ENCODE measurements at regions not wholly inside any gene's neighbourhood (a gene's known extent, or its start where the extent isn't known, plus 50 kb on each side); places are given as distances from the start of the nearest gene placed in this dataset.

DNA sequence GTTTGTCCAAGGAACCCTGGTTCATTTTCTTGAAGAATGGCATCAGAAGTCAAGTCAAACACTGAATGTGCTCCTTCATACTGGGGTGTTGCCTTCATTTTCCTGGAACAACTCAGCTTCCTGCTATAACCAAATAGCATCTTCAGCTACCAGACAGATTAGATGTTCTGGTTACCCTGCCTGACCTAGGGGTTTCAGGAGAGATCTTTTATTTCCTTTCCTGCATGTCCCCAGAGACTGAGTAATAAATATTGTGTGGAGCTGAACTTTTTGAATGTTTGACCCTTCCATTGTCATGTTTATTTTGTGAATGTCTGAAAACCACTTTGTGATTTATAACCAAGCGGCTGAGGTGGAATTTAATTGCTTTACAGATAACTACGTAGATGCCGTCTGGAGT, 147.1 kb downstream of the IRX1 start:
- CTCF ChIA-PET = no interaction called here

DNA sequence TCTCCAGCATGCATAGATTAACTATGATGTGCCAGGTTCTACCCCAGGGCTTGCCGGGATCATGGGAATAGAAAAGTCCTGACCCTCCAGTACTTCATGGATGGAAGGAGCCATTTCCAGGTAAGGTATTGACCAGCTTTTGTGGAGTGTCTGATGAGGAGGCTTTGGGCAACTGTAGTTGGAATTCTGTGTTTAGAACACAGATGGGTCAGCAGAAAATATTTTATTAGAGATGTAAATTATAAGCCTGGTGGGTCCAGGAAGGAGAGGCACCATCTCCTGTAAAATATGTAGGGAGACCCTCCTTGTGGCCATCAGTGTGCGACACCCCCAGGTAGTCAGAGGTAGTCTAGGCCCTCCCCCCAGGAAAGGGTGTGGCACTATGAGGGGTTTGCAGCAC, 156.2 kb downstream of the IRX1 start:
- ChIA-PET CTCF (no interaction called here), POLR2A (no interaction called here)
- Mint-ChIP-seq H3K4me3 (no peak overlapping the region), H3K4me1 (no peaks in the 10 kb centered on the region), H3K27me3 (no peaks in the 10 kb centered on the region), H3K36me3 (ENCODE audit: low read depth) (no peaks in the 10 kb centered on the region), H3K9me3 (peaks cover 12% of the 10 kb centered on the region), H3K27ac (no peak overlapping the region)
- DNase-seq = no peak

More for the DNA sequence above, 147.1 kb downstream of the IRX1 start:
- H3K4me3 Mint-ChIP-seq = no peak overlapping the region
- peaks cover 18% of the 10 kb centered on the region for H3K9me3 Mint-ChIP-seq
- H3K27me3 Mint-ChIP-seq = no peaks in the 10 kb centered on the region
- POLR2A ChIA-PET = no interaction called here
- H3K36me3 Mint-ChIP-seq (ENCODE audit: low read depth) = no peaks in the 10 kb centered on the region
- H3K27ac Mint-ChIP-seq = no peak overlapping the region
- H3K4me1 Mint-ChIP-seq = no peaks in the 10 kb centered on the region
- DNase-seq = no peak

DNA sequence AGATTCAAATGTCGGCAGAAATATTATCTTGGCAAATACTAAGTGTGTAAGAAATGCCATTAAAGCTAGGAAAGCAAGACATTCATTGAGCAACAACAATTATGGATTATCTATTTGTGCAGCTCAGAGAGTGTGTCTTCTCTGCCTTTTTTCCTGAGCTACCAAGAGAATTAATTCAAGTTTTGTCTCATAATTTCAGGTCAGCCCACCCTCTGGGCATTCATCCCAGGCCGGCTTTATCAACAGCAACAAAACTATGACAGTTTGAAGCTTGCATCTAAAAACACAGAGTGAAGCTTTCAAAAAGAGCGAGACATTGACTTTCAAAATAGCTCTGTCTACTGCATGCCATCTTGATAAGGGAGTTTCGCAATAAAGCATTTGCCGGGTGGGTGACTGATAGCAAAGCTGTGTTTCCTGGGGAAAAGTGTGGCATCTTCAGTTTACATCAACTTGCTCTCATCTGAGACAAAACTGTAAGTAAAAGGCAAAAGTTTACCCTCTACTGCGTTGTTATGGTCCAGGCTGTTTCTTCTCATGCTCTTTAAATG, 182.4 kb downstream of the IRX1 start:
- Mint-ChIP-seq H3K27ac (no peak overlapping the region), H3K4me3 (no peak overlapping the region), H3K4me1 (no peaks in the 10 kb centered on the region), H3K9me3 (peaks cover 13% of the 10 kb centered on the region), H3K36me3 (ENCODE audit: low read depth) (no peaks in the 10 kb centered on the region), H3K27me3 (no peaks in the 10 kb centered on the region)
- POLR2A ChIA-PET = no interaction called here
- DNase-seq = no peak
- CTCF ChIA-PET = no interaction called here

DNA sequence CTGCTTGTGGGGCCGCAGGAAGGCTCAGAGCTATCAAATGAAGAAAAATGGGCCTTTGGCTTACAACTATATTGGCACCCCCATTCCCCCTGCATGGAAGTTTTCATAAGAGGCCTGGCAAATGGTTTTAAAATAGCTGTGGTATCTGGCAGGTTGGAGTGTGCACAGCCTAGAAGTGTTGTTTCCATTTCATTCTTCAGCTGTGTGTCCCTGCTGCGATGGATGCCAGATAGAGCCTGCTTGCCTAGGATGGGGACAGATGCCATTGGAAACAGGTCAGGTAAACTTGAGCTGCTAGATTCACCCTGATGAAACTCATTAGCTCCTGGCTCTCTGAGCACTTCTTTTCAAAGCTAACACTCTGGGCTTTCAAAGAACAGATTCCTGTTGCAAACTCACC, 183.3 kb downstream of the IRX1 start:
- H3K27ac Mint-ChIP-seq = no peak overlapping the region
- CTCF ChIA-PET = no interaction called here
- no peaks in the 10 kb centered on the region for H3K27me3 Mint-ChIP-seq

DNA sequence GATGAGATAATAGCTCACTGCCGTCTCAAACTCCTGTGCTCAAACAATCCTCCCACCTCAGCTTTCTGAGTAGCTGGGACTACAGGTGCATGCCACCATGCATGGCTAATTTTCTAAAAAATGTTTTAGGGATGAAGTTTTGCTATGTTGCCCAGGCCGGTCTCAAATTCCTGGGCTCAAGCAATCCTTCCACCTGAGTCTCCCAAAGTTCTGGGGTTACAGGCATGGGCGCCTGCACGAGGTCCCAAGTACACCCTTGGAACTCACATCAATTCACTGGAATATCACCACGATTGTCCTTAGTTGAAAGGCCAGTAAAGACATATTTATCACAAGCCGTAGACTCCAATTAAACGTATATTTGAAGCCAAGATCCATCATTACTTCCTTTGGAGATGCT, 184.6 kb downstream of the IRX1 start:
- Mint-ChIP-seq H3K27me3 (no peaks in the 10 kb centered on the region), H3K27ac (no peak overlapping the region), H3K36me3 (ENCODE audit: low read depth) (no peaks in the 10 kb centered on the region), H3K4me3 (no peak overlapping the region), H3K4me1 (no peaks in the 10 kb centered on the region), H3K9me3 (peaks cover 15% of the 10 kb centered on the region)
- POLR2A ChIA-PET = no interaction called here
- CTCF ChIA-PET = no interaction called here
- no peak for DNase-seq

More for the DNA sequence above, 183.3 kb downstream of the IRX1 start:
- Mint-ChIP-seq H3K4me3 (no peak overlapping the region), H3K4me1 (no peaks in the 10 kb centered on the region), H3K36me3 (ENCODE audit: low read depth) (no peaks in the 10 kb centered on the region), H3K9me3 (peaks cover 15% of the 10 kb centered on the region)
- no peak for DNase-seq
- POLR2A ChIA-PET = no interaction called here

DNA sequence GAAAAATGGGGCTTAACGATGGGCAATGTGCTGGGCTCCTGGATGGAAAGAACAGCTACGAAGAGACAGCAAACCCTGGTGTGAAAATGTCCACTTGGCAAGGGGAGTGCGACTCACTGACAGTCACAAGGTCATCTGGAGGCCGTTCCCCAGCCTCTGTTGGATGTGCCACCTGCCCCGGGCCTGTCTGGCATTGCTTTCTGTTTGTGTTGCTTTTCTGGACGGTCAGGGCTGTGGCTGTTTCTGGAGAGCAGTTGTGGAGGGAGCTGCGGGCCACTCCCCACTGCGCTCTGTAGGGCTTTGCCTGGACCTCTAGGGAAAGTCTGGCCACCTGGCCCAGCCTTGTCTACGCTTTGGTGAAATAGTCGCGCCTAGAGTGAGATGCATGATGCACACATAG, 185.3 kb downstream of the IRX1 start:
- peaks cover 15% of the 10 kb centered on the region for H3K9me3 Mint-ChIP-seq
- H3K27ac Mint-ChIP-seq = no peak overlapping the region
- ChIA-PET POLR2A (no interaction called here), CTCF (no interaction called here)
- H3K27me3 Mint-ChIP-seq = no peaks in the 10 kb centered on the region
- no peaks in the 10 kb centered on the region for H3K4me1 Mint-ChIP-seq
- H3K36me3 Mint-ChIP-seq (ENCODE audit: low read depth) = no peaks in the 10 kb centered on the region
- DNase-seq = no peak
- H3K4me3 Mint-ChIP-seq = no peak overlapping the region

DNA sequence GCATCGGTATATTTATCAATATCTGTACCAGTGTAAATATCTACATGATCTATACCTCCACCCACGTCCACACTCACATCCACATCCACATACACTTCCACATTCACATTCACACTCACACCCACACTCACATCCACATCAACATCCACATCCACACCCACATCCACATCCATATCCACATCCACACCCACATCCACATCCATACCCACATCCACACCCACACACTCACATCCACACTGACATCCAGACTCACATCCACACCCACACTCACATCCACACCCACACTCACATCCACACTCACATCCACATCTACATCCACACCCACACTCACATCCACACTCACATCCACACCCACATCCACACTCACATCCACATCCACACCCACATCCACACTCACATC, 189.2 kb downstream of the IRX1 start:
- no peaks in the 10 kb centered on the region for H3K36me3 Mint-ChIP-seq (ENCODE audit: low read depth)
- ChIA-PET CTCF (no interaction called here), POLR2A (no interaction called here)
- H3K27me3 Mint-ChIP-seq = no peaks in the 10 kb centered on the region
- no peak overlapping the region for H3K27ac Mint-ChIP-seq
- no peaks in the 10 kb centered on the region for H3K4me1 Mint-ChIP-seq
- no peak overlapping the region for H3K4me3 Mint-ChIP-seq
- DNase-seq = no peak
- peaks cover 25% of the 10 kb centered on the region for H3K9me3 Mint-ChIP-seq

DNA sequence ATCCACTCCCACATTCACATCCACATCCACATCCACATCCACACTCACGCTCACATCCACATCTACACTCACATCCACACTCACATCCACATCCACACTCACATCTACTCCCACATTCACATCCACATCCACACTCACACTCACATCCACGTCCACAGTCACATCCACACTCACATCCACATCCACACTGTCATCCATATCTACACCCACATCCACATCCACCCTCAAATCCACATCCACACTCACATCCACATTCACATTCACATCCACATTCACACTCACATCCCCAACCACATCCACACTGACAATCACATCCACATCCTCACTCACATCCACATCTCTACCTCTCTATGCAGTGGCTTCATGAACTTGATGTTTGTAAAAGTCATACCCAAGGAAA, 190.5 kb downstream of the IRX1 start:
- no peaks in the 10 kb centered on the region for H3K36me3 Mint-ChIP-seq (ENCODE audit: low read depth)
- ChIA-PET CTCF (no interaction called here), POLR2A (no interaction called here)
- no peak for DNase-seq
- H3K27me3 Mint-ChIP-seq = no peaks in the 10 kb centered on the region
- H3K9me3 Mint-ChIP-seq = peaks cover 25% of the 10 kb centered on the region
- H3K27ac Mint-ChIP-seq = no peak overlapping the region
- no peaks in the 10 kb centered on the region for H3K4me1 Mint-ChIP-seq
- H3K4me3 Mint-ChIP-seq = no peak overlapping the region

DNA sequence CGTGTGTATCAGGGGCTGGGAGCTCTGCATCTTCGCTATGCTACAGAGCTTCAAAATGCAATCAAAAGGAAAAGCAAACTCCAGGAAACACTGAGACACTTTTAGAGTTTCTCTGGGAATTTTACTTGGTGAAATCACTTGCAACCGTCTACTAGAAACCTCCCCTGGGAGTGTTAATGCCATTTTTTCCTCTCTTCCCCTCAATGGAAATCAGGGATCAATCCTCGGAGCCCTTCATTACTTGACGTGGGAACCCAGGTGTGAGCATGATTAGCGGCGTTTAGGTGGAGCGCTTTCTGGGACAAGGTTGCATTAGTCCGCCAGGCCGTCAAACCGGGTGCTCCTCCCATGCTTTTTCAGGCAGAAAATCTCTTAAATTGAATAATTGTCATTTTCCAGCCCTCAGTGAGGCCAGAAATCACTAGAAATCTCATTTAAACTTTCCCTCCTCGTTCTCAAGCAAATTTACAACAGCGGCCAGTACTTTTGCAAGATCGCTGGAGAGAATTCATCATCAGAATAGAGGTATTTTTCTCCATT, 191.3 kb downstream of the IRX1 start:
- Mint-ChIP-seq H3K36me3 (ENCODE audit: low read depth) (no peaks in the 10 kb centered on the region), H3K9me3 (peaks cover 23% of the 10 kb centered on the region), H3K4me3 (no peak overlapping the region), H3K27me3 (no peaks in the 10 kb centered on the region), H3K27ac (no peak overlapping the region), H3K4me1 (no peaks in the 10 kb centered on the region)
- ChIA-PET CTCF (no interaction called here), POLR2A (no interaction called here)
- DNase-seq = no peak

DNA sequence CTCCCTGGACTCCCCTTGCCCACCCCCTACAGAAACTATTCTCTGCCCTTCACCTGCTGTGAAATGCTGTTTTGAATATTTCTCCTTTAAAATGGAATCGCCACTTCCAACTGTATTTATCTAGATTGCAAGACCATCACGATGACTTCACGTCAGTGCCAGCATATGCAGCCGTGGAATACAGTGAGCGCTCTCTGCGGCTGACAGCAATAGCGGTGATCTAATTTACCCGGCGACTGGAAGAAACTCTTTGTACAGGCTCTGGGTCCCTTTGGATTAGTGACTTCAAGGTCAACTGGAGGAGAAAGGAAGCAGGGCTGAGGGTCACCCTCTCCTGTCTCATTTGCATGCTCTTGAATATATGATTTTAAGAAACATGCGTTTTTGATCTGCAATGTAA, 192.0 kb downstream of the IRX1 start:
- ChIA-PET CTCF (no interaction called here), POLR2A (no interaction called here)
- H3K27ac Mint-ChIP-seq = no peak overlapping the region

DNA sequence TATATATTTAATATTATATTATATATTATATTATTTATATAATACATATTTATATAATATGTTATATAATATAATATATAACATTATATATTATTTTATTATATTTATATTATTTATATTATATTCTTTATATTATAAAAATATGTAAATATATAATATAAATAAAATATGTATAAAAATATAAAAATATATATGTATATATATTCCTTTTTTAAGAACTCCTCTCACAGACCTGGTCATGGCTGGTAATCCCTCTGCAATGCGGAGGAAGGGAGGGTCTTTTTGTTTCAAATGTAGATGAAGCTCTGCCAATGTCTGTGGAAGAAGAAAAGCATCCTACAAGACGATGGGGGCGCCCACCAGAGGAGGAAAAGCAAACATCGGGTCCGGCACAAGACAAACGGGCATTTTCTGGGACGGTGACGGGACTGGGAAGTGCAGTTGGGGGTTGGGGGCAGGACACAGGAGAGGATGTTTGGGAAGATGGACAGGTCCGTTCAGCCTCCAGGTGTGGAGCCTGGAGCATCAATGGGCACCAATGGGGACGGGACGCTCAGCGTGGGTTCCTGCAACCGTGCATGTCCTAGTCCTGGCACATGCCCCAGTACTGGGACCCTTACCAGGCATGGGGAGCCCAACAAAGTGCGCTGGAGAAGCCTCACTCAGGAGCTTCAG, 194.0 kb downstream of the IRX1 start:
- H3K27me3 Mint-ChIP-seq = no peaks in the 10 kb centered on the region
- ChIA-PET CTCF (interaction anchor here (1.3 kb wide), 1 partner anchor 8 kb away, joined by 3 read pairs; no protein-coding TSS in a partner anchor), POLR2A (no interaction called here)

More for the DNA sequence above, 192.0 kb downstream of the IRX1 start:
- H3K9me3 Mint-ChIP-seq = peaks cover 20% of the 10 kb centered on the region
- no peak for DNase-seq
- no peaks in the 10 kb centered on the region for H3K27me3 Mint-ChIP-seq
- no peak overlapping the region for H3K4me3 Mint-ChIP-seq
- H3K36me3 Mint-ChIP-seq (ENCODE audit: low read depth) = no peaks in the 10 kb centered on the region
- no peaks in the 10 kb centered on the region for H3K4me1 Mint-ChIP-seq

DNA sequence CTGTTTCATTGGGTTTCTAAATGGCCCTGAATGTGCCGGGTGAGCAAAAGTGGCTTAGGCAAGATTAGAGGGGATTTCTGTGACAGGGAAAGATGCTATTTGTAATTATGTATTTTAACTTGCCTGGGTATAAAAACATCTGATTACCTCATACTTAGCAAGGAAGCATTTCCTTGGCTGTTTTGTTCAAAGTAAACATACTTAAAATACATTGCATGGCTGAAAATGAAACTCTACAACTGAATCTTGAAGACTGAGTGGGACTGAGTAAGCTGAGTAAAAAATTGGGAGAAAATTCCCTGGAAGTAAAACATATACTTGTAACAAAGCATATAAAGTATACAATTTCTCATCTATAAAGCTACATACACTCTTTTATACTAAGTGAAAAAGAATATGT, 197.5 kb downstream of the IRX1 start:
- Mint-ChIP-seq H3K4me1 (no peaks in the 10 kb centered on the region), H3K36me3 (ENCODE audit: low read depth) (no peaks in the 10 kb centered on the region), H3K9me3 (peaks cover 13% of the 10 kb centered on the region), H3K4me3 (no peak overlapping the region), H3K27ac (no peak overlapping the region), H3K27me3 (no peaks in the 10 kb centered on the region)
- ChIA-PET CTCF (no interaction called here), POLR2A (no interaction called here)
- no peak for DNase-seq

More for the DNA sequence above, 194.0 kb downstream of the IRX1 start:
- Mint-ChIP-seq H3K27ac (no peak overlapping the region), H3K4me3 (no peak overlapping the region), H3K36me3 (ENCODE audit: low read depth) (no peaks in the 10 kb centered on the region), H3K9me3 (peaks cover 14% of the 10 kb centered on the region), H3K4me1 (no peaks in the 10 kb centered on the region)
- DNase-seq = no peak

DNA sequence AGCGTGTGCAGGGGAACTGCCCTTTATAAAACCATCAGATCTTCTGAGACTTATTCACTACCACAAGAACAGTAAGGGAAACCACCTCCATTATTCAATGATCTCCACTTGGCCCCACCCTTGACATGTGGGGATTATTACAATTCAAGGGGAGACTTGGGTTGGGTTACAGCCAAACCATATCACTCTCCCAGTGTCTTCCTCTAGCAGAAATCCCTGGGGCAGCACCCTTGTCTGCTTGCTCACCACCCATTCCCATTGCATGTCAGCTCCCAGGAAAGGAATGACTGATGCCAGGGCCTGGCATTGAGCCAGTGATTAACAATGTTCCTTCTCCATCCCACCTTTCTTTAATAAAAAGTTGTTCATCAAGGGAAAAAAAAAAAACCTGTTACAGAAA, 199.0 kb downstream of the IRX1 start:
- H3K36me3 Mint-ChIP-seq (ENCODE audit: low read depth) = no peaks in the 10 kb centered on the region
- CTCF ChIA-PET = no interaction called here
- no peak overlapping the region for H3K4me3 Mint-ChIP-seq
- POLR2A ChIA-PET = no interaction called here
- no peak overlapping the region for H3K27ac Mint-ChIP-seq
- no peak for DNase-seq
- no peaks in the 10 kb centered on the region for H3K27me3 Mint-ChIP-seq
- no peaks in the 10 kb centered on the region for H3K4me1 Mint-ChIP-seq
- peaks cover 9% of the 10 kb centered on the region for H3K9me3 Mint-ChIP-seq

DNA sequence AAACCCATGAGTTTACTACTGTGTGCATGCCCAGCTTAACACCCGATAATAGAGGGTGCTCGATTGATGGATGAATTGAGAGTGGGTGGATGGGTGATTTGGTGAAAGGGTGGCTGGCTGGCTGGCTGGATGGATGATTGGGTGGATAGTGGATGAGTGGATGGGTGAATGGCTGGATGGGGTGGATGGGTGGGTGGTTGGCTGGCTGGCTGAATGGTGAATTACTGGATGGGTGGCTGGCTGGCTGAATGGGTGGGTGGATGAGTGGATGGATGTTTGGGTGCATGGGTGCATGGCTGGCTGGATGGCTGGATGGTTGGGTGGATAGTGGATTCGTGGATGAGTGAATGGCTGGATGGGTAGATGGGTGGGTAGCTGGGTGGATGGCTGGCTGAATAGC, 201.1 kb downstream of the IRX1 start:
- Mint-ChIP-seq H3K27me3 (no peaks in the 10 kb centered on the region), H3K4me3 (no peak overlapping the region), H3K27ac (no peak overlapping the region), H3K36me3 (ENCODE audit: low read depth) (no peaks in the 10 kb centered on the region), H3K9me3 (peaks cover 16% of the 10 kb centered on the region), H3K4me1 (no peaks in the 10 kb centered on the region)
- ChIA-PET POLR2A (no interaction called here), CTCF (interaction anchor here (0.7 kb wide), 1 partner anchor 1323 kb away, joined by 3 read pairs; no protein-coding TSS in a partner anchor)
- DNase-seq = no peak

Measured in activated CD4-positive, alpha-beta memory T cell treated with anti-CD3 and anti-CD28 coated beads, Interleukin-2, amount 10 ng/mL, durations not matched to agents 7 days and 5 days (primary cell).